HG03097 (cell line): ENCODE measurements at regions not wholly inside any gene's neighbourhood (a gene's known extent, or its start where the extent isn't known, plus 50 kb on each side); places are given as distances from the start of the nearest gene placed in this dataset.

ENCODE experiments used
- ATAC-seq: cut with Tn5 transposase; IDR thresholded peaks from one replicate; pipeline ENCODE4 v1.9.1; 2021; ENCODE audit not compliant: unreplicated experiment, low FRiP score

- ATAC-seq, result no peak
Observed at GRCh38 chr11:123305601-123306375, 110.7 kb upstream of the CLMP start.

GRCh38 chr11:123304828-123305466 is 109.9 kb upstream of the CLMP start:
- ATAC-seq, result no peak

- ATAC-seq, result no peak
Observed at GRCh38 chr11:123303924-123304323, 108.9 kb upstream of the CLMP start.

GRCh38 chr11:123302751-123303195 is 107.7 kb upstream of the CLMP start:
- ATAC-seq, result peak; percentile 41

- peak; percentile 73 for ATAC-seq
Observed at GRCh38 chr11:123301696-123302400, 106.8 kb upstream of the CLMP start.

- ATAC-seq, result no peak
Observed at GRCh38 chr11:123301013-123301591, 106.1 kb upstream of the CLMP start.

- ATAC-seq, result no peak
Observed at GRCh38 chr11:123299721-123300120, 104.7 kb upstream of the CLMP start.

GRCh38 chr11:123298488-123299447 is 103.7 kb upstream of the CLMP start:
- no peak for ATAC-seq

GRCh38 chr11:123292647-123293046 is 97.6 kb upstream of the CLMP start:
- ATAC-seq, result no peak

- ATAC-seq, result no peak
Observed at GRCh38 chr11:123291201-123291869, 96.3 kb upstream of the CLMP start.

- ATAC-seq, result no peak
Observed at GRCh38 chr11:123286761-123287160, 91.7 kb upstream of the CLMP start.

- ATAC-seq, result no peak
Observed at GRCh38 chr11:123286255-123286654, 91.2 kb upstream of the CLMP start.

GRCh38 chr11:123284454-123284853 is 89.4 kb upstream of the CLMP start:
- no peak for ATAC-seq

GRCh38 chr11:123282597-123282996 is 87.5 kb upstream of the CLMP start:
- no peak for ATAC-seq

- no peak for ATAC-seq
Observed at GRCh38 chr11:123273616-123274015, 78.6 kb upstream of the CLMP start.

- no peak for ATAC-seq
Observed at GRCh38 chr11:123272565-123272964, 77.5 kb upstream of the CLMP start.

- no peak for ATAC-seq
Observed at GRCh38 chr11:123268156-123268555, 73.1 kb upstream of the CLMP start.

GRCh38 chr11:123265951-123266350 is 70.9 kb upstream of the CLMP start:
- ATAC-seq, result no peak

GRCh38 chr11:123264431-123264780 is 69.4 kb upstream of the CLMP start:
- ATAC-seq, result no peak
